GM19468 (cell line): ENCODE measurements at regions not wholly inside any gene's neighbourhood (a gene's known extent, or its start where the extent isn't known, plus 50 kb on each side); places are given as distances from the start of the nearest gene placed in this dataset.

Experiments used
- ATAC-seq: cut with Tn5 transposase; IDR thresholded peaks from one replicate; pipeline ENCODE4 v1.9.1; 2021; ENCODE audit warnings: mild to moderate bottlenecking, moderate library complexity, moderate number of reproducible peaks; ENCODE audit not compliant: unreplicated experiment; ENCODE audit errors: extremely low read depth

GRCh38 chr7:113408999-113409398 is 290.6 kb upstream of the SMIM30 start:
- no peak for ATAC-seq

GRCh38 chr7:113405296-113406056 is 287.1 kb upstream of the SMIM30 start:
- no peak for ATAC-seq

GRCh38 chr7:113404245-113404644 is 285.9 kb upstream of the SMIM30 start:
- no peak for ATAC-seq

GRCh38 chr7:113402482-113402881 is 284.1 kb upstream of the SMIM30 start:
- ATAC-seq, result no peak

- no peak for ATAC-seq
These were observed 283.7 kb upstream of the SMIM30 start for GRCh38 chr7:113402005-113402404.

GRCh38 chr7:113394856-113395255 is 276.5 kb upstream of the SMIM30 start:
- no peak for ATAC-seq

- ATAC-seq, result no peak
These were observed 274.6 kb upstream of the SMIM30 start for GRCh38 chr7:113392841-113393540.

- no peak for ATAC-seq
These were observed 274.1 kb upstream of the SMIM30 start for GRCh38 chr7:113392421-113392820.

- no peak for ATAC-seq
These were observed 270.8 kb upstream of the SMIM30 start for GRCh38 chr7:113389112-113389646.

- ATAC-seq, result no peak
These were observed 265.3 kb upstream of the SMIM30 start for GRCh38 chr7:113383638-113384037.

GRCh38 chr7:113379746-113380145 is 261.4 kb upstream of the SMIM30 start:
- no peak for ATAC-seq

GRCh38 chr7:113374955-113375354 is 256.6 kb upstream of the SMIM30 start:
- ATAC-seq, result no peak

GRCh38 chr7:113373863-113374262 is 255.5 kb upstream of the SMIM30 start:
- no peak for ATAC-seq

- no peak for ATAC-seq
These were observed 253.2 kb upstream of the SMIM30 start for GRCh38 chr7:113371416-113372043.

GRCh38 chr7:113370910-113371309 is 252.6 kb upstream of the SMIM30 start:
- no peak for ATAC-seq

- no peak for ATAC-seq
These were observed 249.9 kb upstream of the SMIM30 start for GRCh38 chr7:113368256-113368655.

GRCh38 chr7:113367041-113367586 is 248.8 kb upstream of the SMIM30 start:
- ATAC-seq, result no peak

GRCh38 chr7:113366122-113366521 is 247.8 kb upstream of the SMIM30 start:
- ATAC-seq, result no peak

- ATAC-seq, result no peak
These were observed 231.0 kb upstream of the SMIM30 start for GRCh38 chr7:113349339-113349738.

- no peak for ATAC-seq
These were observed 221.3 kb upstream of the SMIM30 start for GRCh38 chr7:113339661-113340060.
